ENCODE measurements at regions not wholly inside any gene's neighbourhood (a gene's known extent, or its start where the extent isn't known, plus 50 kb on each side); places are given as distances from the start of the nearest gene placed in this dataset.

DNA sequence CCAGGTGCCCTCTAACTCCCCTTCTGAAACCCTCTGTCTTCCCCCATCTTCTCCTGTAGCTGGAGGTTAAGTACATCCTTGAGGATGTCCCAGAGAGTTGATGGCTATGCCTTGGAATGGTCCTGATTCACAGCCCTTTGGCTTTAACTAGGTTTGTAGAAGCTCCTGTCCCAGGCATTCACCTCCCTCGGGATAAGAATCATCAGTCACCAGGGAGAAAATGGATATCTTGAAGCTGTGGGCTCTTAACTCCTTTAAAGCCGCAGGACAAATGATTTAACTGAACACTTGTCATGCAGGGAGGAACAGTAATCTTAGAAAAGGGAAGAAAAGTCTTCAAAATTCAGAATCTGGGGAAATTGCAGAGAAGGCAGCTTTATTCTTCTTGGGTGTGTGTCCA, 139.9 kb downstream of the PSAT1 start:
- no peak overlapping the region for H3K9ac ChIP-seq
- no peaks in the 10 kb centered on the region for H3K27me3 ChIP-seq (ENCODE audit: control insufficient read depth, insufficient read depth, low read length)
- H3K36me3 ChIP-seq (ENCODE audit: control insufficient read depth, insufficient read depth, low read length) = no peaks in the 10 kb centered on the region
- no peaks in the 10 kb centered on the region for H3K79me2 ChIP-seq
- H2AFZ ChIP-seq = no peak overlapping the region
- no peak for TF ChIP-seq CTCF (IDR thresholded peaks at IDR 0.05)
- H3K27ac ChIP-seq = no peak overlapping the region
- H3K4me3 ChIP-seq (ENCODE audit: low read depth, low read length) = no peak overlapping the region
- H3K4me1 ChIP-seq = no peaks in the 10 kb centered on the region
- no peak overlapping the region for H3K4me2 ChIP-seq (ENCODE audit: low read length)
- no peaks in the 10 kb centered on the region for H3K9me3 ChIP-seq (ENCODE audit: control insufficient read depth, low read length)

DNA sequence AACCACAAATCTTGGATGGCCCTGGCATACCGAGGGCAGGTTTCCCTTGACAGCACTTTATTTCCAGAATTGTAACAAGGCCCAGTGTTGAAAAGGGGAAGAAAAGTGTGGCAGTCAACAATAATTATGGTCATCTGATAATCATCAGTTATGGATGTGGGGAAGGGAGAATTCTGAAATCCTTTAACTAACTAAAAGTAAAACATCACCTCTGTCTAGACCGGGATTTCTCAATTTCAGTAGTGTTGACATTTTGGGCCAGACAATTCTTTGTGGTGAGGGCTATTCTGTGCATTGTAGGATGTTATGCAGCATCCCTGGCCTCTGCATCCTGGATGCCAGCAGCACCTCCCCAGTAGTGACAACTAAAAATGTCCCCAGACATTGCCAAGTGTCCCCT, 140.4 kb downstream of the PSAT1 start:
- H2AFZ ChIP-seq = no peak overlapping the region
- no peaks in the 10 kb centered on the region for H3K4me1 ChIP-seq
- H3K9ac ChIP-seq = no peak overlapping the region
- H3K27me3 ChIP-seq (ENCODE audit: control insufficient read depth, insufficient read depth, low read length) = no peaks in the 10 kb centered on the region
- no peaks in the 10 kb centered on the region for H3K79me2 ChIP-seq
- H3K9me3 ChIP-seq (ENCODE audit: control insufficient read depth, low read length) = no peaks in the 10 kb centered on the region
- no peak overlapping the region for H3K27ac ChIP-seq
- H3K36me3 ChIP-seq (ENCODE audit: control insufficient read depth, insufficient read depth, low read length) = no peaks in the 10 kb centered on the region
- no peak for TF ChIP-seq CTCF (IDR thresholded peaks at IDR 0.05)
- H3K4me2 ChIP-seq (ENCODE audit: low read length) = no peak overlapping the region
- H3K4me3 ChIP-seq (ENCODE audit: low read depth, low read length) = no peak overlapping the region

DNA sequence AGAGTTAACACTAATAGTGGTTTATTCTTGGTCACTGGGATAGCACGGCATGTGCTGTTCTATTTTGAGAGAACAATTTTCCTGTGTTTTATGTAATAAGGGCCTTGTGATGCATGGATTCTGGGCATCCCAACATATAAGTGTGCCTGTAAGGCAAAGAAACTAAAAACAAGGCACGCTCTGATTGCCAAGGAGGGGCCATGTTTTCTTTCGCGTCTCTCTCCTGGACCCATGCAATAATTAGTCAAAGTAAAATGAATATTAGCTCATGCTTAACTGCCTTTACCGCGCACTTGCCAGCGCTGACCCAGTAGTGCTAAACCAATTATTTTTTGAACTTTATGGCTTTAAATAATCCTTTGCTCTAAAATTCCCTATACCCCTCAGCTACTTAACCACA, 140.9 kb downstream of the PSAT1 start:
- no peaks in the 10 kb centered on the region for H3K79me2 ChIP-seq
- no peak overlapping the region for H3K9ac ChIP-seq
- no peak overlapping the region for H3K4me2 ChIP-seq (ENCODE audit: low read length)
- no peaks in the 10 kb centered on the region for H3K27me3 ChIP-seq (ENCODE audit: control insufficient read depth, insufficient read depth, low read length)
- H3K4me3 ChIP-seq (ENCODE audit: low read depth, low read length) = no peak overlapping the region
- H3K4me1 ChIP-seq = no peaks in the 10 kb centered on the region
- no peaks in the 10 kb centered on the region for H3K36me3 ChIP-seq (ENCODE audit: control insufficient read depth, insufficient read depth, low read length)
- no peaks in the 10 kb centered on the region for H3K9me3 ChIP-seq (ENCODE audit: control insufficient read depth, low read length)
- H3K27ac ChIP-seq = no peak overlapping the region
- H2AFZ ChIP-seq = no peak overlapping the region
- no peak for TF ChIP-seq CTCF (IDR thresholded peaks at IDR 0.05)

- H3K9me3 ChIP-seq (ENCODE audit: control insufficient read depth, low read length) = no peaks in the 10 kb centered on the region
- no peak overlapping the region for H2AFZ ChIP-seq
- no peak overlapping the region for H3K4me3 ChIP-seq (ENCODE audit: low read depth, low read length)
- H3K27ac ChIP-seq = no peak overlapping the region
- H3K36me3 ChIP-seq (ENCODE audit: control insufficient read depth, insufficient read depth, low read length) = no peaks in the 10 kb centered on the region
- H3K4me2 ChIP-seq (ENCODE audit: low read length) = no peak overlapping the region
- no peak for TF ChIP-seq CTCF (IDR thresholded peaks at IDR 0.05)
- no peak overlapping the region for H3K9ac ChIP-seq
- no peaks in the 10 kb centered on the region for H3K27me3 ChIP-seq (ENCODE audit: control insufficient read depth, insufficient read depth, low read length)
- H3K79me2 ChIP-seq = no peaks in the 10 kb centered on the region
- H3K4me1 ChIP-seq = no peaks in the 10 kb centered on the region
Observed at GRCh38 chr9:78438211-78438610, 141.3 kb downstream of the PSAT1 start.

DNA sequence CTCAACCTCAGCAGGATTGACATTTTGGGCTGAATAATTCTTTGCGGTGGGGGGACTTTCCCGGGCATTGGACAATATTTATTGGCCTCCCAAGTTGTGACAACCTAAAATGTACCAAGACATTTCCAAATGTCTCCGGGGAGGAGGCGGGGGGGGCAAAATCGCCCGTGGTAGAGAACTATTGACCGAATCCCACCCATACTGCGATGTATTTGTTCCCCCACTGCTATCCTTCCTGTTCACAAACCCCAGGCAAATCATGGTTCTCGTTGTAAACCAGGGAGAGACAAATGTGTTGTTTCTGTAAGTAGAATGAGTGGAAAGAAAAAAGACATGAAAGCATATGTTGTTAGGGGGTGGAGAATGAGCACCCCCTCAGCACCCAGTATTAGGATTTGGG, 141.9 kb downstream of the PSAT1 start:
- no peak for TF ChIP-seq CTCF (IDR thresholded peaks at IDR 0.05)
- H3K4me1 ChIP-seq = no peaks in the 10 kb centered on the region
- H3K79me2 ChIP-seq = no peaks in the 10 kb centered on the region
- no peaks in the 10 kb centered on the region for H3K27me3 ChIP-seq (ENCODE audit: control insufficient read depth, insufficient read depth, low read length)
- no peak overlapping the region for H3K4me3 ChIP-seq (ENCODE audit: low read depth, low read length)
- H2AFZ ChIP-seq = no peak overlapping the region
- H3K27ac ChIP-seq = no peak overlapping the region
- H3K9me3 ChIP-seq (ENCODE audit: control insufficient read depth, low read length) = no peaks in the 10 kb centered on the region
- H3K4me2 ChIP-seq (ENCODE audit: low read length) = no peak overlapping the region
- H3K9ac ChIP-seq = no peak overlapping the region
- H3K36me3 ChIP-seq (ENCODE audit: control insufficient read depth, insufficient read depth, low read length) = no peaks in the 10 kb centered on the region
